Sigmoid colon (tissue), 6 donors: ENCODE measurements at regions not wholly inside any gene's neighbourhood (a gene's known extent, or its start where the extent isn't known, plus 50 kb on each side); places are given as distances from the start of the nearest gene placed in this dataset.
A peak's percentile ranks its signal among the peaks of the same experiment; 100 is the strongest.
"Not testable (repeated sequence)": the region's sequence is repeated elsewhere in the genome, so short reads cannot be mapped to it uniquely, and the experiment has no call there.

Experiments used
- DNase-seq: peaks from one replicate; pipeline ENCODE4 v3.0.0-alpha.2; 2019
- H3K27ac ChIP-seq, 4 donors: fragments of 200-600 bp; sonication (generic); one replicate each; pipeline ENCODE4 v1.5.1; 2016 to 2019; ENCODE audit warnings: mild to moderate bottlenecking in 1 of 4
- H3K27me3 ChIP-seq, 3 donors: fragments of 200-600 bp; sonication (generic); one replicate each; pipeline ENCODE4 v1.5.1; 2019; ENCODE audit warnings: mild to moderate bottlenecking in 1 of 3
- H3K36me3 ChIP-seq, 4 donors: fragments of 200-600 bp; sonication (generic); one replicate each; pipeline ENCODE4 v1.5.1; 2016 to 2019
- H3K4me1 ChIP-seq, 4 donors: fragments of 200-600 bp; sonication (generic); one replicate each; pipeline ENCODE4 v1.5.1; 2017 to 2019
- H3K4me3 ChIP-seq, 4 donors: fragments of 200-600 bp; sonication (generic); one replicate each; pipeline ENCODE4 v1.5.1; 2017 to 2019; ENCODE audit warnings: mild to moderate bottlenecking in 2 of 4, moderate library complexity in 1 of 4
- H3K9me3 ChIP-seq, 4 donors: fragments of 200-600 bp in 3 of 4; sonication (generic) in 3 of 4; one replicate each; pipeline versions ENCODE4 v1.5.1 to v1.6.1; 2013 to 2019
- WGBS, 2 donors: extraction: QIAGEN DNeasy Blood & Tissue Kit; methylation state at CpG; one replicate each; pipeline ENCODE4 v1.1.7; 2013; 5-methylcytosine and 5-hydroxymethylcytosine counted together
- intact Hi-C: fragments of 100-400 bp; cut with DNase I; formaldehyde crosslinking; loops from one replicate; pipeline ENCODE4 v1.15.1; 2023
- donor health status: healthy with polysubstance abuse.
- donor health status: healthy.

DNA sequence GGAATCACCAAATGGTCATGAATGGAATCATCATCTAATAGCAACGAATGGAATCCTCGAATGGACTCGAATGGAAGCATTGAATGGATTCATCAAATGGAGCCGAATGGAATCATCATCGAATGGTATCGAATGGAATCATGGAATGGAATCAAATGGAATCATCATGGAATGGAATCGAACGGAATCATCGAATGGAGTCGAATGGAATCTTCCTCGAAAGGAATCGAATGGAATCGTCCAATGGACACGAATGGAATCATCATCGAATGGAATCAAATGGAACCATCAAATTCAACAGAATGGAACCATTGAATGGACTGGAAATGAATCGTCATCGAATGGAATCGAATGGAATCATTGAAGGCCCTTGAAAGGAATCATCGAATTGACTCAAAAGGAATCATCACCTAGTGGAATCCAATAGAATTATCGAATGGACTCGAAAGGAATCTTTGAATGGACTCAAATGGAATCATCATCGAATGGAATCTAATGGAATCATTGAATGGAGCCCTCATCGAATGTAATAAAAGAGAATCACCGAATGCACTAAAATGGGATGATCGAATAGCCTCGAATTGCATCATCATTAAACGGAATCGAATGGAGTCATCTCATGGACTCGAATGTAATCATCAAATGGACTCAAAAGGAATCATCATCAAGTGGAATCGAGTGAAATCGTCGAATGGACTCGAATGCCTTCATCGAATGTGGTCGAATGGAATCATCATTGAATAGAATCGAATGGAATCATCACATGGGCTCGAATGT is 236.7 kb downstream of the SHCBP1 start:
- H3K36me3 ChIP-seq, intact Hi-C loops: not testable (repeated sequence)

GRCh38 chr16:46383581-46383980 is 237.6 kb downstream of the SHCBP1 start:
- H3K36me3 ChIP-seq = not testable (repeated sequence)
- WGBS, 2 donors = 86 to 90% methylated on average over 15 of the region's 16 CpGs

More for the DNA sequence above, 236.7 kb downstream of the SHCBP1 start:
- not testable (repeated sequence) for H3K27ac ChIP-seq, H3K27me3 ChIP-seq, H3K4me1 ChIP-seq, H3K4me3 ChIP-seq
- peaks cover 4 to 23% (median 15%) of the 10 kb centered on the region in 4 donors for H3K9me3 ChIP-seq
- 79 to 85% methylated on average over 37 of the region's 37 CpGs for WGBS, 2 donors
- peak; percentile 72 for DNase-seq

GRCh38 chr16:46382791-46383541 is 238.2 kb downstream of the SHCBP1 start:
- H3K27ac ChIP-seq, H3K4me1 ChIP-seq, H3K27me3 ChIP-seq, H3K36me3 ChIP-seq, DNase-seq, intact Hi-C loops, H3K4me3 ChIP-seq: not testable (repeated sequence)
- peaks cover 4 to 21% (median 14%) of the 10 kb centered on the region in 4 donors for H3K9me3 ChIP-seq
- 88 to 89% methylated on average over 32 of the region's 32 CpGs for WGBS, 2 donors

More at GRCh38 chr16:46383581-46383980, 237.6 kb downstream of the SHCBP1 start:
- intact Hi-C loops, H3K27me3 ChIP-seq, H3K4me3 ChIP-seq, H3K27ac ChIP-seq, H3K4me1 ChIP-seq, DNase-seq: not testable (repeated sequence)
- H3K9me3 ChIP-seq = peaks cover 4 to 21% (median 14%) of the 10 kb centered on the region in 4 donors

- H3K27ac ChIP-seq, DNase-seq, H3K27me3 ChIP-seq, H3K4me1 ChIP-seq, H3K4me3 ChIP-seq, intact Hi-C loops, H3K36me3 ChIP-seq: not testable (repeated sequence)
- peaks cover 2 to 15% (median 8%) of the 10 kb centered on the region in 4 donors for H3K9me3 ChIP-seq
- WGBS, 2 donors = 89 to 94% methylated on average over 17 of the region's 17 CpGs
These were observed 239.1 kb downstream of the SHCBP1 start for GRCh38 chr16:46382079-46382478.

DNA sequence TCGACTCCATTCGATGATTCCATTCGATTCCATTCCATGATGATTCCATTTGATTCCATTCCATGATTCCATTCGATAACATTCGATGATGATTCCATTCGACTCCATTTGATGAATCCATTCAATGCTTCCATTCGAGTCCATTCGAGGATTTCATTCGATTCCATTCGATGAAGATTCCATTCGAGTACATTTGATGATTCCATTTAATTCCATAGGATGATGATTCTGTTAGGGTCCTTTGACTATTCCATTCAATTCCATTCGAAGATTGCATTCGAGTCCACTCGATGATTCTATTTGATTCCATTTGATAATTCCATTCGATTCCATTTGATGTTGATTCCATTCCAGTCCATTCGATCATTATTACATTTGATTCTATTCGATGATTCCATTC is 239.8 kb downstream of the SHCBP1 start:
- H3K36me3 ChIP-seq, intact Hi-C loops, H3K27ac ChIP-seq, H3K4me3 ChIP-seq, H3K4me1 ChIP-seq, DNase-seq, H3K27me3 ChIP-seq: not testable (repeated sequence)
- WGBS, 2 donors = 86 to 92% methylated on average over 17 of the region's 17 CpGs
- H3K9me3 ChIP-seq = peaks cover 0 to 13% (median 4%) of the 10 kb centered on the region in 4 donors
